ENCODE measurements at regions not wholly inside any gene's neighbourhood (a gene's known extent, or its start where the extent isn't known, plus 50 kb on each side); places are given as distances from the start of the nearest gene placed in this dataset.

DNA sequence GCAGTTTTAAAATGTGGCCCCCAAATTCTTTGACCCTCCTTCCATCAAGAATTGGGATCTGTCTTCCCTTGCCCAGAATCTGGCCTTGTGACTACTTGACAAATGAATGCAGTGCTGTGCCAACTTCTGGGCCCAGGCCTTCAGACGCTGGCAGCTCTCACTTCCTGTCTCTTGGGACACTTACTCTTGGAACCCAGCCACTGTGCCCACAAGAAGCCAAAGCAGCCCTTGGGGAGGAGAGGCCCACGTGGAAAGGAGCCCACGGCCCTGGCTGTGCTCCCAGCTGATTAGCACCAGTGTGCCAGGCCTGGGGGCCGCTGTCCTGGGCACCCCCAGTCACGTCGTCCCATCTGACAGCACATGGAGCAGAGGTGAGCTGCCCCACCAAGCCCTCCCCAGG is 56.6 kb downstream of the RPL37A start:
- TF ChIP-seq, protein P1, sequence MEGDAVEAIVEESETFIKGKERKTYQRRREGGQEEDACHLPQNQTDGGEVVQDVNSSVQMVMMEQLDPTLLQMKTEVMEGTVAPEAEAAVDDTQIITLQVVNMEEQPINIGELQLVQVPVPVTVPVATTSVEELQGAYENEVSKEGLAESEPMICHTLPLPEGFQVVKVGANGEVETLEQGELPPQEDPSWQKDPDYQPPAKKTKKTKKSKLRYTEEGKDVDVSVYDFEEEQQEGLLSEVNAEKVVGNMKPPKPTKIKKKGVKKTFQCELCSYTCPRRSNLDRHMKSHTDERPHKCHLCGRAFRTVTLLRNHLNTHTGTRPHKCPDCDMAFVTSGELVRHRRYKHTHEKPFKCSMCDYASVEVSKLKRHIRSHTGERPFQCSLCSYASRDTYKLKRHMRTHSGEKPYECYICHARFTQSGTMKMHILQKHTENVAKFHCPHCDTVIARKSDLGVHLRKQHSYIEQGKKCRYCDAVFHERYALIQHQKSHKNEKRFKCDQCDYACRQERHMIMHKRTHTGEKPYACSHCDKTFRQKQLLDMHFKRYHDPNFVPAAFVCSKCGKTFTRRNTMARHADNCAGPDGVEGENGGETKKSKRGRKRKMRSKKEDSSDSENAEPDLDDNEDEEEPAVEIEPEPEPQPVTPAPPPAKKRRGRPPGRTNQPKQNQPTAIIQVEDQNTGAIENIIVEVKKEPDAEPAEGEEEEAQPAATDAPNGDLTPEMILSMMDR (IDR thresholded peaks at IDR 0.05; ENCODE audit: borderline replicate concordance, extremely low read depth, low read length, poor library complexity, severe bottlenecking): no peak
- no peak for TF ChIP-seq EZH2 (IDR thresholded peaks at IDR 0.05; ENCODE audit: borderline replicate concordance, low read depth, low read length, severe bottlenecking)
